Activated CD4-positive, alpha-beta T cell treated with anti-CD3 and anti-CD28 coated beads for 36 hours (primary cell): ENCODE measurements at regions not wholly inside any gene's neighbourhood (a gene's known extent, or its start where the extent isn't known, plus 50 kb on each side); places are given as distances from the start of the nearest gene placed in this dataset.

Experiments used
- ATAC-seq: fragments of 200-7000 bp; cut with Tn5 transposase; one replicate; pipeline ENCODE4 v1.10.0; 2021; ENCODE audit warnings: mild to moderate bottlenecking, moderate library complexity
- CTCF ChIA-PET: fragments of 350-600 bp; sonication (Branson Sonifier 250); formaldehyde crosslinking; loops from one replicate; lab custom pipeline; 2021; ENCODE audit warnings: antibody characterized with exemption; lab: Charles Lee
- POLR2A ChIA-PET: fragments of 350-600 bp; sonication (Branson Sonifier 250); formaldehyde crosslinking; loops from one replicate; lab custom pipeline; 2021; ENCODE audit warnings: antibody characterized with exemption, inconsistent platforms; lab: Charles Lee
- DNase-seq: peaks from one replicate; pipeline ENCODE4 v3.0.0-alpha.2; 2020
- H3K27ac Mint-ChIP-seq: one replicate; pipeline ENCODE4 v1.8.0; 2021; ENCODE audit warnings: mixed read lengths
- H3K27me3 Mint-ChIP-seq: one replicate; pipeline ENCODE4 v1.8.0; 2021; ENCODE audit warnings: mixed read lengths
- H3K36me3 Mint-ChIP-seq: one replicate; pipeline ENCODE4 v1.8.0; 2021; ENCODE audit warnings: low read depth, mixed read lengths
- H3K4me1 Mint-ChIP-seq: one replicate; pipeline ENCODE4 v1.8.0; 2021; ENCODE audit warnings: mixed read lengths
- H3K4me3 Mint-ChIP-seq: one replicate; pipeline ENCODE4 v1.8.0; 2021; ENCODE audit warnings: mild to moderate bottlenecking, moderate library complexity, mixed read lengths
- H3K9me3 Mint-ChIP-seq: one replicate; pipeline ENCODE4 v1.8.0; 2021; ENCODE audit warnings: low read depth, mixed read lengths
- intact Hi-C, 2 experiments: fragments of 100-400 bp; cut with DNase I in 1 of 2; cut with micrococcal nuclease in 1 of 2; formaldehyde crosslinking; loops; one replicate each; pipeline versions ENCODE4 v1.14.2 to v1.15.1; 2022 to 2024; cut with DNase I, micrococcal nuclease

DNA sequence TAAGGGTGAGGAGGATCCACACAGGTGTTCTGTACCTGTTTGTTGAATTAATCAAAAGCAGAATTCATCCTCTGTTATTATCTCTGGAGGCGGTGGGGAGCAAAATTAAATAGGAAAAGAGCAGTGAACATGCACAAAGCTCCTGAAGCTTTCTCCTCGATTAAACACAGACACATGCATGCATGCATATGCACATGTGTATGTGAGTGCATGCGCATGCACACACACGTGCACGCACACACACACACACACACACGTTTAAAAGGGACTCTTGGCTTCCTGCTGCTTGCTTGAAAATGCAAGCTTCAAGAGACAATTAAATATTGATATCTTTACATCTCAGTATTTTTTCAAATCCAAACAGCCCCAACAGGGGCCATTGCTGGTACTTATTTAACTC, 462.1 kb downstream of the BUD13 start:
- Mint-ChIP-seq H3K4me3 (no peak overlapping the region), H3K27me3 (peaks cover 19% of the 10 kb centered on the region), H3K9me3 (no peaks in the 10 kb centered on the region), H3K36me3 (no peaks in the 10 kb centered on the region), H3K4me1 (no peaks in the 10 kb centered on the region), H3K27ac (no peak overlapping the region)
- ChIA-PET CTCF (no interaction called here), POLR2A (no interaction called here)
- DNase-seq (no peak), ATAC-seq (no peak)
- intact Hi-C loops: no loop called here

DNA sequence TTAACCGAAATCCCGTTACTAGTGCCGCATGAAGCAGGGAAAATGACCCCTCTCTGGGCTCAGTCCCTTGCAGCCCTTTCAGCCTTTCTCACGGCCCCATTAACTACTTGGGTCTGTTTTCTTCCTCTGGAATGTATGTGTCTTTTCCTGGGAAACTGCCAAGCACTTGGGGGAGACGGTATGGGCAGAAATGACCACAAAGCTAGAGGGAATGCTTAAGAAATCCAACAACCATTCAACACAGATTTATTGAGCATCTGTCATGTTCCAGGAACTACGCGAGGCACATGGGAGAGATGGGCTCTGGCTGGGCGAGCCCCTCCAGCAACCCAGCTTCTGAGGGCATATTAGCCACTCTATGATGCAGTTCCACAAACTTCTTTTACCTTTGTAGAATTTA, 462.6 kb downstream of the BUD13 start:
- ChIA-PET CTCF (no interaction called here), POLR2A (no interaction called here)
- no peak for DNase-seq
- Mint-ChIP-seq H3K4me1 (no peaks in the 10 kb centered on the region), H3K9me3 (no peaks in the 10 kb centered on the region), H3K4me3 (no peak overlapping the region), H3K36me3 (no peaks in the 10 kb centered on the region), H3K27me3 (peaks cover 19% of the 10 kb centered on the region), H3K27ac (no peak overlapping the region)
- no peak for ATAC-seq
- intact Hi-C loops: no loop called here

DNA sequence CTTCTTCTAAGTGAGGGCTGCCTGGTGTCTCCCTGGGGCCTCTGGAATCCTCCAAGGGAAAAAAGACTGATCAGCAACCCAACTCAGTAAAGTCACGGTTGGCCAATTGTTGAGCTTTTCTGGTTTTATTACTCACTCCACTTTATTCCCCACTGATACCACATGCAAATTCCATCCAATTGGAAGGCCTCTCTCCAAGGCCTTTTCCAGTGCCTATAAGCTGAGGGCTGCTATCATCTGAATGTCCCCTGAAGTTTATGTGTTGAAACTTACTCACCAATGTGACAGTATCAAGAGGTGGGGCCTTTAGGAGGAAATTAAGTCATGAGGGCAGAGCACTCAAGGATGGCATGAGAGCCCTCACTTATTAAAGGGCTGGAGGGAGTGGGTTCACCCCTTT, 463.3 kb downstream of the BUD13 start:
- H3K27me3 Mint-ChIP-seq: peaks cover 15% of the 10 kb centered on the region
- ChIA-PET CTCF (no interaction called here), POLR2A (no interaction called here)
- intact Hi-C loops: no loop called here
- no peaks in the 10 kb centered on the region for H3K4me1 Mint-ChIP-seq
- no peak for ATAC-seq
- DNase-seq: no peak
- H3K9me3 Mint-ChIP-seq: no peaks in the 10 kb centered on the region
- H3K4me3 Mint-ChIP-seq: no peak overlapping the region
- no peak overlapping the region for H3K27ac Mint-ChIP-seq
- H3K36me3 Mint-ChIP-seq: no peaks in the 10 kb centered on the region

DNA sequence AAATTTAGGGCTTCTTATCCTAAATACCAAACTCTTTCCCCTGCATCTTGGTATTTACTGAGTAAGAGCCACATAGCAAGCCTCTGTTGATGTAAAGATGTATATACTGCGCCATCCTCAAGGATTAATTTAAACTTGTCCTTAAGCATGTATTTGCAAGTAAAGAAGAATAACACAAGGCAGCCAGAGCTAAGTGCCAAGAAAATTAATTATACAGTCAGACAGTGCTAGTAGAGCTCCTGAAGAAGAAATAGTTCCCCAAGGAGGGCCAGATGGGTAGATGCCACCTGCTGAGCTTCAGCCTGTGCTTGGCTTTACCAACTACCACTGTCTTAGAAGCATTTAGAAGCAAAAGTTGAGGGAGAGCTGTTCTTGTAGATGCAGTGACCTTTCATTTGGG, 470.0 kb downstream of the BUD13 start:
- Mint-ChIP-seq H3K4me3 (no peak overlapping the region), H3K9me3 (no peaks in the 10 kb centered on the region), H3K4me1 (no peaks in the 10 kb centered on the region), H3K36me3 (no peaks in the 10 kb centered on the region), H3K27me3 (peaks cover 10% of the 10 kb centered on the region), H3K27ac (no peak overlapping the region)
- ATAC-seq (no peak), DNase-seq (no peak)
- ChIA-PET CTCF (interaction anchor here (0.8 kb wide), 1 partner anchor 9 kb away, joined by 3 read pairs; no protein-coding TSS in a partner anchor), POLR2A (no interaction called here)
- intact Hi-C loops: no loop called here

DNA sequence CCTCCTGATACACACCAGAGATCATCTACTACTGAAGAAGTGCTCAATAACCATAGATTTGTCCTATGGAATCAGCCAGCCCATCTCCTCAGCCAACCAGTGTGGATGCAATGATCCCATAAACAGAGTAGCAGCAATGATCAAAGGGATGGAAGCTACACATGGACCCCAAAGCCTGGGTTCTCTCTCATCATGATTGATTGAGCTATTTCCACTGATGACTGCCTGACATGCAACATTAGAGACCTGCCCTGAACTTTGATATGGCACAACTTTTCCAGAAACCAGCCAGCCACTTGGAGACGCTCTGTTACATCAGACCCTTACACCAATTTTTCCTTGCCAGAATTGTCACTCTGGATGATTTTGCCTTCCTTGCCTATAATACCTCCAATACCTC, 471.6 kb downstream of the BUD13 start:
- CTCF ChIA-PET: interaction anchor here (0.9 kb wide), 1 partner anchor 17 kb away, joined by 3 read pairs; no protein-coding TSS in a partner anchor
- H3K4me3 Mint-ChIP-seq: no peak overlapping the region
- no peaks in the 10 kb centered on the region for H3K4me1 Mint-ChIP-seq
- POLR2A ChIA-PET: no interaction called here
- no peak for DNase-seq
- H3K27ac Mint-ChIP-seq: no peak overlapping the region
- H3K27me3 Mint-ChIP-seq: peaks cover 5% of the 10 kb centered on the region
- ATAC-seq: no peak
- no peaks in the 10 kb centered on the region for H3K9me3 Mint-ChIP-seq
- no peaks in the 10 kb centered on the region for H3K36me3 Mint-ChIP-seq
- intact Hi-C loops: no loop called here

DNA sequence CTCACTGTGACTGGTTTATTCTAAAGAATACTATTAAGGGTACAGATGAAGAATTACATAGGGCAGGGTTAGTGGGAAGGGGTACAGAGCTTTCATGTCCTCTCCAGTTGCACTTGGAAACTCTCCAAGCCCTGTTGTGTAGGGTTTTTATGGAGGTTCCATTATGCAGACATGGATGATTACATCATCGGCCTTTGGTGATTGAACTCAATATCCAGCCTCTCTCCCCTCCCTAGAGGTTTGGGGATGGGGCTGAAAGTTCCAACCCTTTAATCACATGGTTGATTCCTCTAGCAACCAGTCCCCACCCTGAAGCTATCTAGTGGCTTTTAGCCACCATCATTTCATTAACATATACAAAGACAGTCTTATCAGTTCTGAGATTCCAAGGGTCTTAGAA, 472.6 kb downstream of the BUD13 start:
- intact Hi-C loops: no loop called here
- no peaks in the 10 kb centered on the region for H3K9me3 Mint-ChIP-seq
- ChIA-PET POLR2A (no interaction called here), CTCF (no interaction called here)
- no peak overlapping the region for H3K4me3 Mint-ChIP-seq
- H3K4me1 Mint-ChIP-seq: no peaks in the 10 kb centered on the region
- ATAC-seq (no peak), DNase-seq (no peak)
- H3K27ac Mint-ChIP-seq: no peak overlapping the region
- peaks cover 2% of the 10 kb centered on the region for H3K27me3 Mint-ChIP-seq
- H3K36me3 Mint-ChIP-seq: no peaks in the 10 kb centered on the region

DNA sequence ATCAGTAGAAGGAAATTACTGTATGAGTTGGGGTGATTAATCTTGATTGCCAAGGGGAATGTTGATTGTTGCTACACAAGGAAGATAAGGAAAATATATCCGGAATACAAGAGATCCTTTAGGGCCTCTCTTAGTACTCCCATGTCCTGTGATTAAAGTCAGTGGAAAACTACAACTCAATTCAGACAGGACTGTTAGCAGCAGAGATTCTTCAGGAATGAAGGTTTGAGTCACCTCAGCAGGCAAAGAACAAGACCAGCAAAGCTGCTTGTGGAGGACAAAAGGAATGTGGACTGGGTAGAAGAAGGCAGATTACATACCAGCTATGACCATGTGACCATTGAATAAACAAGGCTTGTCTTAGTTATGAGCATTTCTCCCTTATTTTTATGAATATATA, 478.2 kb downstream of the BUD13 start:
- Mint-ChIP-seq H3K4me1 (no peaks in the 10 kb centered on the region), H3K9me3 (no peaks in the 10 kb centered on the region), H3K4me3 (no peak overlapping the region), H3K27ac (no peak overlapping the region), H3K36me3 (no peaks in the 10 kb centered on the region), H3K27me3 (no peaks in the 10 kb centered on the region)
- ATAC-seq (no peak), DNase-seq (no peak)
- intact Hi-C loops: no loop called here
- ChIA-PET POLR2A (no interaction called here), CTCF (no interaction called here)

DNA sequence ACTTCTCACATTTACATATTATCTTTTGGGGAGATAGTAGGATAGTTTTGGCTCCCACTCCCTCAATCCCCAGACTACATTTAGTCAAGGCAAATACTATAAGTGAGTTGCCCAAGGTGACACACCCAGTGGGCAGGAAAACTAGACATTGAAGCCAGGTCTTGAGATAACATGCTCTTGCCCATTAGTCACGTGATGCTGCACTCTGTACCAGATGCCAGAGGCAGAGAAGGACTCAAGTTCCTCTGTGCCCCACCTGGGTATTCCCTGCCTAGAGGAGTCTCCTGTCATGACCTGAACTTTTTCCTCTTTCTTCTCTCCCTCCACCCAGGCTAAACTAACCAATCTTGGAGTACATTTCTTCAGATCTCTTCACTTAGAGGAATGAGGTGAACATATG, 484.9 kb downstream of the BUD13 start:
- Mint-ChIP-seq H3K27ac (no peak overlapping the region), H3K4me1 (no peaks in the 10 kb centered on the region), H3K36me3 (no peaks in the 10 kb centered on the region), H3K9me3 (no peaks in the 10 kb centered on the region), H3K4me3 (no peak overlapping the region), H3K27me3 (peaks cover 4% of the 10 kb centered on the region)
- ATAC-seq (no peak), DNase-seq (no peak)
- ChIA-PET CTCF (no interaction called here), POLR2A (no interaction called here)
- intact Hi-C loops: no loop called here

DNA sequence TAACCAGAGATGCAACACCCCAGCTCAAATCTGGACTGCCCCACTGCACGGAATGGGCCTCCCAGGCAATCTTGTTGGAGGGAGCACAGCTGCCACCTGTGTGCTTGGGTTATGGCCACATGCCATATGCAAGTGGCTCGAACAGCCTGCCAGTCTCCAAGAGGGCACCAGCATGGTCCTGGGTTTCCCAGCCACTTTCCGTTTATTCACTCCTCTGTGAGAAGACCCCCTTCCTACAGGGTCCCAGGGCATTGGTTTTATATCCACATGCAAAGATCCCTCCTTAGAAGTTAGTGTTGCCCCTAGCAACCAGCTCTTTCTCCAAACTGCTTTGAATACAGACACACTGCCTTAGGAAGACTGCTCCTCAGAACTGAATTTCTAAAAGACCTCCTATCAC, 487.8 kb downstream of the BUD13 start:
- no peaks in the 10 kb centered on the region for H3K36me3 Mint-ChIP-seq

DNA sequence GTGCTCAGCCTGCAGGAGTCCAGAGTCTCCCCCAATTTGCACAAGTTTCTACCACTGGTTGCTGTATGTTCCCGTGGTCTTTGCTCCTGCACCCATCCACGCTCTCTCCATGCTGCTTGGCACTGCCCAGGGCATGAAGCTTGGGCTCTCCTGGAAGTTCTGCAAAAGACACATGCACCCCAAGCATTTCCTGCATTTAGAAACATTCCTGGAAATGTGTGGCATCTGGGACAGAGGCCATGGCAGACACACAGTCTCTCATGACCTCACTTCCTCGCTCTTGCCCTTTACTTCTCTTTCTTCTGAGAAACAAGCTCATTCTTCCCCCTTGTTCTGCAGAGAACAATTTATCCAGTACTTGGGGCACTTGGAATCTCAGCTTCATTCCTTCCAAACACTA, 489.5 kb downstream of the BUD13 start:
- intact Hi-C loops: no loop called here
- H3K27ac Mint-ChIP-seq: no peak overlapping the region
- no peak for ATAC-seq
- DNase-seq: no peak
- CTCF ChIA-PET: interaction anchor here (0.7 kb wide), 1 partner anchor 45 kb away, joined by 3 read pairs; no protein-coding TSS in a partner anchor
- H3K4me1 Mint-ChIP-seq: no peaks in the 10 kb centered on the region
- H3K9me3 Mint-ChIP-seq: no peaks in the 10 kb centered on the region
- POLR2A ChIA-PET: no interaction called here
- H3K27me3 Mint-ChIP-seq: peaks cover 10% of the 10 kb centered on the region
- no peaks in the 10 kb centered on the region for H3K36me3 Mint-ChIP-seq
- no peak overlapping the region for H3K4me3 Mint-ChIP-seq

More for the DNA sequence above, 487.8 kb downstream of the BUD13 start:
- Mint-ChIP-seq H3K4me3 (no peak overlapping the region), H3K27me3 (peaks cover 6% of the 10 kb centered on the region), H3K9me3 (no peaks in the 10 kb centered on the region), H3K4me1 (no peaks in the 10 kb centered on the region), H3K27ac (no peak overlapping the region)
- POLR2A ChIA-PET: no interaction called here
- intact Hi-C loops: no loop called here
- ATAC-seq: no peak
- CTCF ChIA-PET: interaction anchor here (0.7 kb wide), 1 partner anchor 398 kb away, joined by 3 read pairs; no protein-coding TSS in a partner anchor
- DNase-seq: no peak

DNA sequence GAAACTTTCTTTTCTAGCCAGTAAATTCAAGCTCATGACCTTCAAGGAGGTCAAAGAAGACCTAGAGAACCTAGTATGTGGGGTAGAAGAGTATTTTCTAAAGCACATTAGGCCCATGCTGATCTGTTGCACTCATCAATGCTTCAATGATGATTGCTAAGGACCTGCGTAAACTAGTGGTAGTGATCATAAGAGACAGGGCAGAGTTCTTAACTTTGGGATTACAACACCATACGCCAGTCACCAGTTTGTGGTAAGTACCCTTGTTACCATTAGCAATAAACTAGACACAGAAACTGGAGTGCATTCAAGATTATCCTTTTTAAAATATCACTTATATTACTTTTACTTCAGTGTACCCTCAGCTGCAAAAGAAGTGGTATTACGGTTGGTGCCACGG, 490.3 kb downstream of the BUD13 start:
- Mint-ChIP-seq H3K27me3 (peaks cover 8% of the 10 kb centered on the region), H3K27ac (no peak overlapping the region), H3K36me3 (no peaks in the 10 kb centered on the region), H3K9me3 (no peaks in the 10 kb centered on the region), H3K4me3 (no peak overlapping the region), H3K4me1 (no peaks in the 10 kb centered on the region)
- ATAC-seq (no peak), DNase-seq (no peak)
- POLR2A ChIA-PET: no interaction called here
- CTCF ChIA-PET: no interaction called here
- intact Hi-C loops: no loop called here

DNA sequence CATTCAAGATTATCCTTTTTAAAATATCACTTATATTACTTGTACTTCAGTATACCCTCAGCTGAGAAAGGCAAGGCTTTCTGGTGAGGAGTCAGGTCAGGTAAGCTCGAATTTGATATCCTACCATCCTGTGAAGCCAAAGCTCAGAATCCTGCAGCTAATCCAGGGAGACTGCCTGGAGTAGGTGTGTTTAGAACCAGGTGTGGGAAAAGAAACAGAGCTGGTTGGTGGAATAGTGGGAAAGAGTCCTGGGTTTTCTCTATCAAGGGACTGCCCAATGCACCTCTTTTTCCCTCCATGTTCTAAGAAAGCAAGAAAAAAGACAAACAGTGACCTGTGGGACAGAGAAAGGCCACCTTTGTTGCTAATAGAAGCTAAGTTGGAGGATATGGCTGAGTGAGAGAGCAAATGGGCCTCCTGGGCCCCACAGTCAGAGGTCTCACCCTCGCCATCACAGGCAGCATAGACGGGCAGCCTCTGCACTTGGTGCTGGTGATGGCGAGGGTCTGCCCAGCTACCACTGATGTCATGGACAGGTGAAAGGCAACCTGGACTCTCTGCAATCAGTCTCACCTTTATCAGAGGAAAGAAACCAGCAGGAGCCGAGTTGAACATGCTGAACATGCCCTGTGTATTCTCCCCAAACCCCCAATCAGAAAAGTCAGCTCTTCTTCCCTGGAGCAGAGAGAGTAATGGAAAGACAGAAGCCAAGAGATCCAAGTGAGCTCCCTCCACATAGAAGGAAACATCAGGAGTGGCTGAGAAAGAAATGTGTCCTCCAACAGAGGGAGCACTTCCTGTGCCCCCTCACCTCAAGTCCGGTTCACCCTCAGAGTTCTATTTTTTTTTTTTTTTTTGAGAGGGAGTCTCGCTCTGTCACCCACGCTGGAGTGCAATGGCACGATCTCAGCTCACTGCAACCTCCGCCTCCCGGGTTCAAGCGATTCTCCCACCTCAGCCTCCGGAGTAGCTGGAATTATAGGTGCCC, 491.3 kb downstream of the BUD13 start:
- no peak overlapping the region for H3K27ac Mint-ChIP-seq
- no peaks in the 10 kb centered on the region for H3K9me3 Mint-ChIP-seq
- H3K36me3 Mint-ChIP-seq: no peaks in the 10 kb centered on the region
- no peaks in the 10 kb centered on the region for H3K4me1 Mint-ChIP-seq
- intact Hi-C loops: no loop called here
- peaks cover 8% of the 10 kb centered on the region for H3K27me3 Mint-ChIP-seq
- ChIA-PET POLR2A (no interaction called here), CTCF (interaction anchor here (0.6 to 1.2 kb wide), 3 partner anchors 13 to 957 kb away, joined by 3 read pairs; no protein-coding TSS in a partner anchor)
- H3K4me3 Mint-ChIP-seq: no peak overlapping the region
- ATAC-seq: no peak
- DNase-seq: no peak
